ENCODE measurements at regions not wholly inside any gene's neighbourhood (a gene's known extent, or its start where the extent isn't known, plus 50 kb on each side); places are given as distances from the start of the nearest gene placed in this dataset.

- no peaks in the 10 kb centered on the region for H3K9me3 ChIP-seq (replicated peaks; ENCODE audit: control insufficient read depth, insufficient read depth, low read depth, low read length)
- CTCF ChIA-PET (ENCODE audit: low intra/inter-chr PET ratio), result no interaction called here
- no peak for TF ChIP-seq BCL6 (CRISPR knock-in tag; IDR thresholded peaks at IDR 0.05)
- no peak for TF ChIP-seq ZNF143 (CRISPR knock-in tag; IDR thresholded peaks at IDR 0.05)
- no peak for TF ChIP-seq CEBPB (tag; IDR thresholded peaks at IDR 0.05)
- TF ChIP-seq CXXC5 (CRISPR knock-in tag; IDR thresholded peaks at IDR 0.05), result no peak
- TF ChIP-seq BRCA1 (IDR thresholded peaks at IDR 0.05), result no peak
- no peak for TF ChIP-seq BRCA1 (CRISPR knock-in tag; IDR thresholded peaks at IDR 0.05)
- no peak for TF ChIP-seq OTX1 (CRISPR knock-in tag; IDR thresholded peaks at IDR 0.05)
- TF ChIP-seq, protein P1, sequence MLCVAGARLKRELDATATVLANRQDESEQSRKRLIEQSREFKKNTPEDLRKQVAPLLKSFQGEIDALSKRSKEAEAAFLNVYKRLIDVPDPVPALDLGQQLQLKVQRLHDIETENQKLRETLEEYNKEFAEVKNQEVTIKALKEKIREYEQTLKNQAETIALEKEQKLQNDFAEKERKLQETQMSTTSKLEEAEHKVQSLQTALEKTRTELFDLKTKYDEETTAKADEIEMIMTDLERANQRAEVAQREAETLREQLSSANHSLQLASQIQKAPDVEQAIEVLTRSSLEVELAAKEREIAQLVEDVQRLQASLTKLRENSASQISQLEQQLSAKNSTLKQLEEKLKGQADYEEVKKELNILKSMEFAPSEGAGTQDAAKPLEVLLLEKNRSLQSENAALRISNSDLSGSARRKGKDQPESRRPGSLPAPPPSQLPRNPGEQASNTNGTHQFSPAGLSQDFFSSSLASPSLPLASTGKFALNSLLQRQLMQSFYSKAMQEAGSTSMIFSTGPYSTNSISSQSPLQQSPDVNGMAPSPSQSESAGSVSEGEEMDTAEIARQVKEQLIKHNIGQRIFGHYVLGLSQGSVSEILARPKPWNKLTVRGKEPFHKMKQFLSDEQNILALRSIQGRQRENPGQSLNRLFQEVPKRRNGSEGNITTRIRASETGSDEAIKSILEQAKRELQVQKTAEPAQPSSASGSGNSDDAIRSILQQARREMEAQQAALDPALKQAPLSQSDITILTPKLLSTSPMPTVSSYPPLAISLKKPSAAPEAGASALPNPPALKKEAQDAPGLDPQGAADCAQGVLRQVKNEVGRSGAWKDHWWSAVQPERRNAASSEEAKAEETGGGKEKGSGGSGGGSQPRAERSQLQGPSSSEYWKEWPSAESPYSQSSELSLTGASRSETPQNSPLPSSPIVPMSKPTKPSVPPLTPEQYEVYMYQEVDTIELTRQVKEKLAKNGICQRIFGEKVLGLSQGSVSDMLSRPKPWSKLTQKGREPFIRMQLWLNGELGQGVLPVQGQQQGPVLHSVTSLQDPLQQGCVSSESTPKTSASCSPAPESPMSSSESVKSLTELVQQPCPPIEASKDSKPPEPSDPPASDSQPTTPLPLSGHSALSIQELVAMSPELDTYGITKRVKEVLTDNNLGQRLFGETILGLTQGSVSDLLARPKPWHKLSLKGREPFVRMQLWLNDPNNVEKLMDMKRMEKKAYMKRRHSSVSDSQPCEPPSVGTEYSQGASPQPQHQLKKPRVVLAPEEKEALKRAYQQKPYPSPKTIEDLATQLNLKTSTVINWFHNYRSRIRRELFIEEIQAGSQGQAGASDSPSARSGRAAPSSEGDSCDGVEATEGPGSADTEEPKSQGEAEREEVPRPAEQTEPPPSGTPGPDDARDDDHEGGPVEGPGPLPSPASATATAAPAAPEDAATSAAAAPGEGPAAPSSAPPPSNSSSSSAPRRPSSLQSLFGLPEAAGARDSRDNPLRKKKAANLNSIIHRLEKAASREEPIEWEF (CRISPR knock-in tag; IDR thresholded peaks at IDR 0.05), result no peak
- peaks cover 0 to 9% of the 10 kb centered on the region in 2 experiments; a peak in 3 of 5 replicates for H3K27me3 ChIP-seq (ENCODE audit: control insufficient read depth in 2 of 2, insufficient read depth in 2 of 2, low read length in 2 of 2)
- intact Hi-C loops (cut with micrococcal nuclease), result no loop called here
- H3K9ac ChIP-seq (ENCODE audit: insufficient read depth in 1 of 2, low read depth in 2 of 2, low read length in 2 of 2), result no peak overlapping the region
- no peak overlapping the region for H2AFZ ChIP-seq (ENCODE audit: low read depth, low read length)
- ATAC-seq (no peak), DNase-seq (ENCODE audit: extremely low read depth in 1 of 4, low spot score in 3 of 4) (no peak), FAIRE-seq (no peak)
- no peak overlapping the region for H3K27ac ChIP-seq (ENCODE audit: extremely low read depth, low read depth, low read length)
- no peaks in the 10 kb centered on the region for H3K4me1 ChIP-seq (replicated peaks in 1 of 2; ENCODE audit: control insufficient read depth in 2 of 2, insufficient read depth in 2 of 2, low read length in 2 of 2)
- H3K36me3 ChIP-seq (ENCODE audit: control insufficient read depth, insufficient read depth, low read length), result no peaks in the 10 kb centered on the region
- POLR2A ChIA-PET, result no interaction called here
- H3K4me2 ChIP-seq (ENCODE audit: insufficient read depth, low read length), result no peak overlapping the region
- no peaks in the 10 kb centered on the region for H3K79me2 ChIP-seq (ENCODE audit: control insufficient read depth, insufficient read depth, low read length)
- H3K9me1 ChIP-seq (ENCODE audit: control insufficient read depth, insufficient read depth, low read length), result no peaks in the 10 kb centered on the region
- no peaks in the 10 kb centered on the region for H4K20me1 ChIP-seq (replicated peaks; ENCODE audit: control insufficient read depth, insufficient read depth, low read length)
- in situ Hi-C loops (cut with MboI), result no loop called here
- WGBS (ENCODE audit: insufficient coverage, low coverage, missing lambda C conversion rate), result 0% methylated on average over 1 of the region's 1 CpG
- no TSS peak for BruUV-seq (replicated peaks)
- no peak overlapping the region for H3K4me3 ChIP-seq
Observed at GRCh38 chr11:33638608-33639007, 62.0 kb downstream of the C11orf91 start.

All from K562 (cell line).